Pancreas (tissue), 10 donors: ENCODE measurements at regions not wholly inside any gene's neighbourhood (a gene's known extent, or its start where the extent isn't known, plus 50 kb on each side); places are given as distances from the start of the nearest gene placed in this dataset.

Experiments used
- ATAC-seq, 4 donors: fragments of 200-7000 bp; cut with Tn5 transposase; one replicate each; pipeline versions ENCODE4 v1.8.0 to v1.9.1; 2020; ENCODE audit warnings: mild to moderate bottlenecking in 4 of 4, moderate library complexity in 4 of 4
- DNase-seq, 6 donors: peaks; one replicate each; pipeline ENCODE4 v3.0.0-alpha.2; 2020
- FAIRE-seq: peaks from 2 replicates; lab custom pipeline; 2012; peaks lifted over from hg19 to GRCh38; lab: Jason Lieb, UNC
- H3K27ac ChIP-seq, 4 donors: fragments of 200-600 bp; sonication (generic); 1 replicate in 3 of 4; 2 replicates in 1 of 4; pipeline versions ENCODE4 v1.5.0 to v1.8.0; 2020
- H3K27me3 ChIP-seq, 4 donors: fragments of 200-600 bp; one replicate each; pipeline ENCODE4 v1.8.0; 2021
- H3K36me3 ChIP-seq, 3 donors: fragments of 200-600 bp; sonication (generic) in 1 of 3; one replicate each; pipeline versions ENCODE4 v1.5.0 to v1.8.0; 2020 to 2021
- H3K4me1 ChIP-seq, 3 donors: fragments of 200-600 bp; one replicate each; pipeline ENCODE4 v1.8.0; 2021
- H3K4me3 ChIP-seq, 4 donors: fragments of 200-600 bp; sonication (generic) in 2 of 4; one replicate each; pipeline versions ENCODE4 v1.5.0 to v1.8.0; 2020 to 2021
- H3K9me3 ChIP-seq, 4 donors: fragments of 200-600 bp; one replicate each; pipeline ENCODE4 v1.8.0; 2021
- CTCF ChIP-seq, 4 donors: fragments of 200-600 bp; sonication (generic) in 3 of 4; IDR thresholded peaks; one replicate each; pipeline versions ENCODE4 v1.5.0 to v1.8.0; 2021; ENCODE audit warnings: antibody characterized with exemption in 4 of 4
- WGBS, 2 donors: extraction: QIAGEN DNeasy Blood & Tissue Kit; methylation state at CpG; one replicate each; pipeline ENCODE4 v1.1.7; 2013; 5-methylcytosine and 5-hydroxymethylcytosine counted together
- intact Hi-C, 3 donors: fragments of 100-400 bp; cut with DNase I; formaldehyde crosslinking; loops; one replicate each; pipeline versions ENCODE4 v1.11.1 to v1.14.2; 2022
- donor health status: healthy with polysubstance abuse.
- donor health status: DM: no; HTN: no; CAD: no; lungs with moderate emphysema.
- donor health status: DM: no; HTN: no; CAD: no.
- donor health status: control.
- donor health status: control.
- donor health status: Bipolar disorder and iron deficiency.
- donor health status: DM: yes; HTN: yes; CAD: no.
- donor health status: DM: no; HTN: no; CAD: no.
- donor health status: DM: no; HTN: no; CAD: no.
- donor health status: DM: yes; HTN: yes; CAD: no.

- no peaks in the 10 kb centered on the region for H3K36me3 ChIP-seq
Measured at GRCh38 chr12:33825442-33825841, 196.9 kb upstream of the ALG10 start.

GRCh38 chr12:33825986-33826602 lies 196.2 kb upstream of the ALG10 start:
- no peak overlapping the region for H3K4me3 ChIP-seq
- ATAC-seq: peak in 1 of 4 donors; percentile 21
- no peak for TF ChIP-seq CTCF (IDR thresholded peaks at IDR 0.05)
- no peak for FAIRE-seq
- intact Hi-C loops: no loop called here
- no peaks in the 10 kb centered on the region for H3K27me3 ChIP-seq
- no peaks in the 10 kb centered on the region for H3K36me3 ChIP-seq
- H3K4me1 ChIP-seq: no peaks in the 10 kb centered on the region
- H3K27ac ChIP-seq: no peak overlapping the region
- no peaks in the 10 kb centered on the region for H3K9me3 ChIP-seq
- no peak for DNase-seq
- WGBS, 2 donors: 46 to 68% methylated on average over 2 of the region's 2 CpGs

More at GRCh38 chr12:33825442-33825841, 196.9 kb upstream of the ALG10 start:
- intact Hi-C loops: no loop called here
- DNase-seq (no peak), FAIRE-seq (no peak), ATAC-seq (no peak)
- TF ChIP-seq CTCF (IDR thresholded peaks at IDR 0.05): no peak
- Histone ChIP-seq H3K4me1 (no peaks in the 10 kb centered on the region), H3K27me3 (no peaks in the 10 kb centered on the region), H3K9me3 (no peaks in the 10 kb centered on the region), H3K4me3 (no peak overlapping the region), H3K27ac (no peak overlapping the region)
- 28 to 30% methylated on average over 2 of the region's 2 CpGs for WGBS, 2 donors

GRCh38 chr12:33828326-33828725 lies 194.0 kb upstream of the ALG10 start:
- 26 to 30% methylated on average over 1 of the region's 1 CpG for WGBS, 2 donors
- intact Hi-C loops: no loop called here

DNA sequence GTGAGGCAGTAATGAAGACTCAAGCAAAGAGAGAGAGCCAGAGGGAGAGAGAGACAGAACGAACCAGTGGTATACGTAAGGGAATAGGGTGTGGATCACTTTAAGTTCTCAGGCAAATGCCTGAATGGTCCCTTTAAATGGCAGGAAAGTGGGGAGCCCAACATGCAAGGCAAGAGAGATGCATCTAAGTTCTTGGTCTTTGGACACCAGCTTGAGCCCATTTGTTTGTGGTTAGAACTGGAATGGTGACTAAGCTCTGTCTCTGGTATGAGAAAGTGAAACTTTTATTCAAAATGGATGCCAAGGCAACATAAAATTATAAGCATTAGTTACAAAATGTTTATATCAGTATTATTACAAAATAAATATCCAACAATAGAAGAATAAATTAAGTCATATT lies 192.2 kb upstream of the ALG10 start:
- no peak for TF ChIP-seq CTCF (IDR thresholded peaks at IDR 0.05)
- no peak for DNase-seq
- Histone ChIP-seq H3K27ac (no peak overlapping the region), H3K4me3 (no peak overlapping the region), H3K4me1 (no peaks in the 10 kb centered on the region), H3K27me3 (no peaks in the 10 kb centered on the region), H3K36me3 (no peaks in the 10 kb centered on the region), H3K9me3 (no peaks in the 10 kb centered on the region)
- no peak for FAIRE-seq
- no peak for ATAC-seq
- intact Hi-C loops: no loop called here
- WGBS, 2 donors: 53 to 61% methylated on average over 2 of the region's 2 CpGs

More at GRCh38 chr12:33828326-33828725, 194.0 kb upstream of the ALG10 start:
- DNase-seq (no peak), FAIRE-seq (no peak), ATAC-seq (no peak)
- Histone ChIP-seq H3K9me3 (no peaks in the 10 kb centered on the region), H3K4me1 (no peaks in the 10 kb centered on the region), H3K27ac (no peak overlapping the region), H3K36me3 (no peaks in the 10 kb centered on the region), H3K4me3 (no peak overlapping the region), H3K27me3 (no peaks in the 10 kb centered on the region)
- TF ChIP-seq CTCF (IDR thresholded peaks at IDR 0.05): no peak

GRCh38 chr12:33832900-33833299 lies 189.4 kb upstream of the ALG10 start:
- no peak overlapping the region for H3K4me3 ChIP-seq
- no peaks in the 10 kb centered on the region for H3K4me1 ChIP-seq
- ATAC-seq (no peak), FAIRE-seq (no peak), DNase-seq (no peak)
- intact Hi-C loops: no loop called here
- TF ChIP-seq CTCF (IDR thresholded peaks at IDR 0.05): no peak
- H3K36me3 ChIP-seq: no peaks in the 10 kb centered on the region
- no peak overlapping the region for H3K27ac ChIP-seq
- H3K9me3 ChIP-seq: no peaks in the 10 kb centered on the region
- no peaks in the 10 kb centered on the region for H3K27me3 ChIP-seq
- whole genome bisulfite sequencing, 2 donors: 39 to 42% methylated on average over 3 of the region's 3 CpGs
